GM12878 (cell line): ENCODE measurements at regions not wholly inside any gene's neighbourhood (a gene's known extent, or its start where the extent isn't known, plus 50 kb on each side); places are given as distances from the start of the nearest gene placed in this dataset.

Experiments
- BACH1 ChIP-seq: fragments of 450-650 bp; IDR thresholded peaks from 2 replicates; pipeline ENCODE4 v1.6.1; 2017; ENCODE audit warnings: mild to moderate bottlenecking, borderline replicate concordance
- CBX5 ChIP-seq: sonication (generic); IDR thresholded peaks from 2 replicates; pipeline ENCODE4 v1.6.1; 2016; ENCODE audit warnings: low read depth, moderate library complexity, mild to moderate bottlenecking, inconsistent platforms
- ESRRA ChIP-seq: IDR thresholded peaks from 2 replicates; pipeline ENCODE4 v1.6.1; 2012; ENCODE audit warnings: mild to moderate bottlenecking, low read length, improper control_type of control experiment
- MXI1 ChIP-seq: fragments of 150-350 bp; IDR thresholded peaks from 2 replicates; pipeline ENCODE4 v1.6.1; 2011; ENCODE audit warnings: low read depth, mild to moderate bottlenecking, inconsistent platforms, low read length, improper control_type of control experiment
- POLR2A ChIP-seq: IDR thresholded peaks from 2 replicates; pipeline ENCODE4 v1.6.1; 2011; ENCODE audit warnings: low read depth, mild to moderate bottlenecking, low read length
- RB1 ChIP-seq: fragments of 450-650 bp; formaldehyde crosslinking; IDR thresholded peaks from 2 replicates; pipeline ENCODE4 v1.6.1; 2017; ENCODE audit warnings: mild to moderate bottlenecking, borderline replicate concordance
- SIN3A ChIP-seq: IDR thresholded peaks from 2 replicates; pipeline ENCODE4 v1.6.1; 2012; ENCODE audit warnings: low read depth, low read length, improper control_type of control experiment
- SMAD5 ChIP-seq: IDR thresholded peaks from 2 replicates; pipeline ENCODE4 v1.6.1; 2016; ENCODE audit warnings: antibody characterized with exemption, low read depth
- SUPT20H ChIP-seq: IDR thresholded peaks from 2 replicates; pipeline ENCODE4 v1.6.1; 2011; ENCODE audit warnings: low read depth, mild to moderate bottlenecking, low read length, moderate library complexity, borderline replicate concordance; ENCODE audit not compliant: control insufficient read depth
- TAF1 ChIP-seq: IDR thresholded peaks from 2 replicates; pipeline ENCODE4 v1.6.1; 2011; ENCODE audit warnings: mild to moderate bottlenecking, low read depth, low read length, borderline replicate concordance
- TCF12 ChIP-seq: IDR thresholded peaks from 2 replicates; pipeline ENCODE4 v1.6.1; 2011; ENCODE audit warnings: low read depth, mild to moderate bottlenecking, low read length
- TF ChIP-seq, protein P1 (sequence below), 3 experiments: IDR thresholded peaks in 2 of 3; conservative IDR thresholded peaks in 1 of 3; 2 replicates each; pipeline ENCODE4 v1.5.1; 2011; ENCODE audit warnings: low read depth in 3 of 3, low read length in 3 of 3, mild to moderate bottlenecking in 3 of 3, control low read depth in 2 of 3, moderate library complexity in 2 of 3, inconsistent platforms in 1 of 3, mixed read lengths in 1 of 3; ENCODE audit not compliant: control insufficient read depth in 2 of 3, insufficient read depth in 1 of 3; ENCODE audit errors: extremely low read depth in 1 of 3
- TF ChIP-seq, protein P2 (sequence below): IDR thresholded peaks from 2 replicates; pipeline ENCODE4 v1.6.1; 2012; ENCODE audit warnings: improper control_type of control experiment, low read depth, low read length; ENCODE audit not compliant: insufficient replicate concordance
- TF ChIP-seq, protein P3 (sequence below): fragments of 450-650 bp; conservative IDR thresholded peaks from 2 replicates; pipeline ENCODE4 v1.6.1; 2017; ENCODE audit warnings: mild to moderate bottlenecking, moderate library complexity

DNA sequence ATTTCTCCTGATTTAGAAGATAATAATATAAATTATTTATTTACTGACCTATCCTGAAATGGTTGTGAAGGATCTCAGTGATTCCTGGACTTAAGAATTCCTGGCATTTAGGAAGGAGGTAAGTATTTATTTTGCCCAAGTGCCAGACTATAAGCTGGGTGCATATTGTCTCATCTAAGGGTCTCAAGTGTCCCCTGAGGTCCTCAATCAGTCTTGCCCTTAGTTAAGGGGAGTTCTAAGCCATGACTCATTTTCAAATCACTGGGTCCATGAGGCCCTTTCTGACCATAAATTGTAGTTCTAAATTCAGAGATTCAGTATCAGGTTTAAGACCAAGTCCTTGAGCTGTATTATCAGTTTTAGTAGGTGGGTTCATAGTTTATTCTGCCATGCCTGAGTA lies 251.6 kb upstream of the MEOX2 start:
- TF ChIP-seq, protein P1, sequence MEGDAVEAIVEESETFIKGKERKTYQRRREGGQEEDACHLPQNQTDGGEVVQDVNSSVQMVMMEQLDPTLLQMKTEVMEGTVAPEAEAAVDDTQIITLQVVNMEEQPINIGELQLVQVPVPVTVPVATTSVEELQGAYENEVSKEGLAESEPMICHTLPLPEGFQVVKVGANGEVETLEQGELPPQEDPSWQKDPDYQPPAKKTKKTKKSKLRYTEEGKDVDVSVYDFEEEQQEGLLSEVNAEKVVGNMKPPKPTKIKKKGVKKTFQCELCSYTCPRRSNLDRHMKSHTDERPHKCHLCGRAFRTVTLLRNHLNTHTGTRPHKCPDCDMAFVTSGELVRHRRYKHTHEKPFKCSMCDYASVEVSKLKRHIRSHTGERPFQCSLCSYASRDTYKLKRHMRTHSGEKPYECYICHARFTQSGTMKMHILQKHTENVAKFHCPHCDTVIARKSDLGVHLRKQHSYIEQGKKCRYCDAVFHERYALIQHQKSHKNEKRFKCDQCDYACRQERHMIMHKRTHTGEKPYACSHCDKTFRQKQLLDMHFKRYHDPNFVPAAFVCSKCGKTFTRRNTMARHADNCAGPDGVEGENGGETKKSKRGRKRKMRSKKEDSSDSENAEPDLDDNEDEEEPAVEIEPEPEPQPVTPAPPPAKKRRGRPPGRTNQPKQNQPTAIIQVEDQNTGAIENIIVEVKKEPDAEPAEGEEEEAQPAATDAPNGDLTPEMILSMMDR (IDR thresholded peaks at IDR 0.05 in 2 of 3, conservative IDR thresholded peaks at IDR 0.05 in 1 of 3; ENCODE audit: control insufficient read depth in 2 of 3, extremely low read depth in 1 of 3, insufficient read depth in 1 of 3, low read depth in 3 of 3, low read length in 3 of 3), result no peak
- TF ChIP-seq, protein P2, sequence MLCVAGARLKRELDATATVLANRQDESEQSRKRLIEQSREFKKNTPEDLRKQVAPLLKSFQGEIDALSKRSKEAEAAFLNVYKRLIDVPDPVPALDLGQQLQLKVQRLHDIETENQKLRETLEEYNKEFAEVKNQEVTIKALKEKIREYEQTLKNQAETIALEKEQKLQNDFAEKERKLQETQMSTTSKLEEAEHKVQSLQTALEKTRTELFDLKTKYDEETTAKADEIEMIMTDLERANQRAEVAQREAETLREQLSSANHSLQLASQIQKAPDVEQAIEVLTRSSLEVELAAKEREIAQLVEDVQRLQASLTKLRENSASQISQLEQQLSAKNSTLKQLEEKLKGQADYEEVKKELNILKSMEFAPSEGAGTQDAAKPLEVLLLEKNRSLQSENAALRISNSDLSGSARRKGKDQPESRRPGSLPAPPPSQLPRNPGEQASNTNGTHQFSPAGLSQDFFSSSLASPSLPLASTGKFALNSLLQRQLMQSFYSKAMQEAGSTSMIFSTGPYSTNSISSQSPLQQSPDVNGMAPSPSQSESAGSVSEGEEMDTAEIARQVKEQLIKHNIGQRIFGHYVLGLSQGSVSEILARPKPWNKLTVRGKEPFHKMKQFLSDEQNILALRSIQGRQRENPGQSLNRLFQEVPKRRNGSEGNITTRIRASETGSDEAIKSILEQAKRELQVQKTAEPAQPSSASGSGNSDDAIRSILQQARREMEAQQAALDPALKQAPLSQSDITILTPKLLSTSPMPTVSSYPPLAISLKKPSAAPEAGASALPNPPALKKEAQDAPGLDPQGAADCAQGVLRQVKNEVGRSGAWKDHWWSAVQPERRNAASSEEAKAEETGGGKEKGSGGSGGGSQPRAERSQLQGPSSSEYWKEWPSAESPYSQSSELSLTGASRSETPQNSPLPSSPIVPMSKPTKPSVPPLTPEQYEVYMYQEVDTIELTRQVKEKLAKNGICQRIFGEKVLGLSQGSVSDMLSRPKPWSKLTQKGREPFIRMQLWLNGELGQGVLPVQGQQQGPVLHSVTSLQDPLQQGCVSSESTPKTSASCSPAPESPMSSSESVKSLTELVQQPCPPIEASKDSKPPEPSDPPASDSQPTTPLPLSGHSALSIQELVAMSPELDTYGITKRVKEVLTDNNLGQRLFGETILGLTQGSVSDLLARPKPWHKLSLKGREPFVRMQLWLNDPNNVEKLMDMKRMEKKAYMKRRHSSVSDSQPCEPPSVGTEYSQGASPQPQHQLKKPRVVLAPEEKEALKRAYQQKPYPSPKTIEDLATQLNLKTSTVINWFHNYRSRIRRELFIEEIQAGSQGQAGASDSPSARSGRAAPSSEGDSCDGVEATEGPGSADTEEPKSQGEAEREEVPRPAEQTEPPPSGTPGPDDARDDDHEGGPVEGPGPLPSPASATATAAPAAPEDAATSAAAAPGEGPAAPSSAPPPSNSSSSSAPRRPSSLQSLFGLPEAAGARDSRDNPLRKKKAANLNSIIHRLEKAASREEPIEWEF, result no peak
- TF ChIP-seq, protein P3, sequence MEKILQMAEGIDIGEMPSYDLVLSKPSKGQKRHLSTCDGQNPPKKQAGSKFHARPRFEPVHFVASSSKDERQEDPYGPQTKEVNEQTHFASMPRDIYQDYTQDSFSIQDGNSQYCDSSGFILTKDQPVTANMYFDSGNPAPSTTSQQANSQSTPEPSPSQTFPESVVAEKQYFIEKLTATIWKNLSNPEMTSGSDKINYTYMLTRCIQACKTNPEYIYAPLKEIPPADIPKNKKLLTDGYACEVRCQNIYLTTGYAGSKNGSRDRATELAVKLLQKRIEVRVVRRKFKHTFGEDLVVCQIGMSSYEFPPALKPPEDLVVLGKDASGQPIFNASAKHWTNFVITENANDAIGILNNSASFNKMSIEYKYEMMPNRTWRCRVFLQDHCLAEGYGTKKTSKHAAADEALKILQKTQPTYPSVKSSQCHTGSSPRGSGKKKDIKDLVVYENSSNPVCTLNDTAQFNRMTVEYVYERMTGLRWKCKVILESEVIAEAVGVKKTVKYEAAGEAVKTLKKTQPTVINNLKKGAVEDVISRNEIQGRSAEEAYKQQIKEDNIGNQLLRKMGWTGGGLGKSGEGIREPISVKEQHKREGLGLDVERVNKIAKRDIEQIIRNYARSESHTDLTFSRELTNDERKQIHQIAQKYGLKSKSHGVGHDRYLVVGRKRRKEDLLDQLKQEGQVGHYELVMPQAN, result no peak
- TF ChIP-seq RB1, result no peak
- TF ChIP-seq POLR2A, result no peak
- TF ChIP-seq MXI1, result no peak
- no peak for TF ChIP-seq SUPT20H
- no peak for TF ChIP-seq TCF12
- TF ChIP-seq TAF1, result no peak
- no peak for TF ChIP-seq SIN3A
- TF ChIP-seq CBX5, result no peak
- no peak for TF ChIP-seq ESRRA
- no peak for TF ChIP-seq BACH1
- no peak for TF ChIP-seq SMAD5
